IMR-90 (cell line): ENCODE measurements at regions not wholly inside any gene's neighbourhood (a gene's known extent, or its start where the extent isn't known, plus 50 kb on each side); places are given as distances from the start of the nearest gene placed in this dataset.

Experiments
- BHLHE40 ChIP-seq: fragments of 150-350 bp; IDR thresholded peaks from 2 replicates; pipeline ENCODE4 v1.6.1; 2016; ENCODE audit warnings: mild to moderate bottlenecking, low read depth, low read length
- CEBPB ChIP-seq: IDR thresholded peaks from 2 replicates; pipeline ENCODE4 v1.6.1; 2012; ENCODE audit warnings: low read depth, low read length, improper control_type of control experiment
- CHD1 ChIP-seq: IDR thresholded peaks from 2 replicates; pipeline ENCODE4 v1.6.1; 2012; ENCODE audit warnings: low read depth, low read length, improper control_type of control experiment
- ELK1 ChIP-seq: fragments of 150-350 bp; IDR thresholded peaks from 2 replicates; pipeline ENCODE4 v1.6.1; 2016; ENCODE audit warnings: low read depth, mild to moderate bottlenecking, low read length, moderate library complexity, borderline replicate concordance
- FOS ChIP-seq: fragments of 150-350 bp; IDR thresholded peaks from 2 replicates; pipeline ENCODE4 v1.6.1; 2016; ENCODE audit warnings: low read depth, low read length
- MAFK ChIP-seq: IDR thresholded peaks from 2 replicates; pipeline ENCODE4 v1.6.1; 2012; ENCODE audit warnings: low read depth, low read length, improper control_type of control experiment
- NFE2L2 ChIP-seq: fragments of 150-350 bp; IDR thresholded peaks from 2 replicates; pipeline ENCODE4 v1.6.1; 2016; ENCODE audit warnings: low read depth, mild to moderate bottlenecking, low read length
- POLR2A ChIP-seq: IDR thresholded peaks from 2 replicates; pipeline ENCODE4 v1.6.1; 2012; ENCODE audit warnings: mild to moderate bottlenecking, low read depth, low read length
- RAD21 ChIP-seq: IDR thresholded peaks from 2 replicates; pipeline ENCODE4 v1.6.1; 2012; ENCODE audit warnings: low read length, improper control_type of control experiment
- RCOR1 ChIP-seq: IDR thresholded peaks from 2 replicates; pipeline ENCODE4 v1.6.1; 2012; ENCODE audit warnings: mild to moderate bottlenecking, low read length, improper control_type of control experiment; ENCODE audit not compliant: insufficient replicate concordance
- RFX5 ChIP-seq: IDR thresholded peaks from 2 replicates; pipeline ENCODE4 v1.8.0; 2012; ENCODE audit warnings: low read depth, mild to moderate bottlenecking, low read length, moderate library complexity
- SMC3 ChIP-seq: fragments of 150-350 bp; IDR thresholded peaks from 2 replicates; pipeline ENCODE4 v1.6.1; 2016; ENCODE audit warnings: low read depth, mild to moderate bottlenecking, antibody characterized with exemption, low read length, moderate library complexity
- USF2 ChIP-seq: fragments of 150-350 bp; IDR thresholded peaks from 2 replicates; pipeline ENCODE4 v1.6.1; 2017; ENCODE audit warnings: mild to moderate bottlenecking, antibody characterized with exemption, low read length, low read depth
- TF ChIP-seq, protein P1 (sequence below): conservative IDR thresholded peaks from 2 replicates; pipeline ENCODE4 v1.5.1; 2012; ENCODE audit warnings: mild to moderate bottlenecking, low read depth, low read length, improper control_type of control experiment

DNA sequence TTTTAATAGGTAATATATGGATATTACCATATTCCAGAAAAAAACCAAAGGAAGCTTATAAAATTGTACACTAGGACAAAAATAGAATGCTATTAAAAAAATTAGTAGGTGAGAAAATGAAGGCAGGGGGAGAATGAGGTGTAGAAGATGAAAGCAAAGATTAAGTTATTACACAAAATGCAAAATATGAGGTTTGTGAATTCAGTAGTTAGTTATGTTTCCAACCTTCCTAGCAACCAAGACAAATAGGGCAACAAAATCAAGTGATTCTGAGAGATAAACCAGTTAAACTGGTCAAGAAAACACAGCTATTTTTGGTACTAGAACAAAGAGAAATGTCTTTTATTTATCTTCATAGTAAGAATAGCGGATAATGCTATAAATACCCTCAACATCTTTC, 300.0 kb upstream of the RASGEF1B start:
- TF ChIP-seq, protein P1, sequence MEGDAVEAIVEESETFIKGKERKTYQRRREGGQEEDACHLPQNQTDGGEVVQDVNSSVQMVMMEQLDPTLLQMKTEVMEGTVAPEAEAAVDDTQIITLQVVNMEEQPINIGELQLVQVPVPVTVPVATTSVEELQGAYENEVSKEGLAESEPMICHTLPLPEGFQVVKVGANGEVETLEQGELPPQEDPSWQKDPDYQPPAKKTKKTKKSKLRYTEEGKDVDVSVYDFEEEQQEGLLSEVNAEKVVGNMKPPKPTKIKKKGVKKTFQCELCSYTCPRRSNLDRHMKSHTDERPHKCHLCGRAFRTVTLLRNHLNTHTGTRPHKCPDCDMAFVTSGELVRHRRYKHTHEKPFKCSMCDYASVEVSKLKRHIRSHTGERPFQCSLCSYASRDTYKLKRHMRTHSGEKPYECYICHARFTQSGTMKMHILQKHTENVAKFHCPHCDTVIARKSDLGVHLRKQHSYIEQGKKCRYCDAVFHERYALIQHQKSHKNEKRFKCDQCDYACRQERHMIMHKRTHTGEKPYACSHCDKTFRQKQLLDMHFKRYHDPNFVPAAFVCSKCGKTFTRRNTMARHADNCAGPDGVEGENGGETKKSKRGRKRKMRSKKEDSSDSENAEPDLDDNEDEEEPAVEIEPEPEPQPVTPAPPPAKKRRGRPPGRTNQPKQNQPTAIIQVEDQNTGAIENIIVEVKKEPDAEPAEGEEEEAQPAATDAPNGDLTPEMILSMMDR: no peak
- TF ChIP-seq POLR2A (no peak), CEBPB (no peak), RAD21 (no peak), BHLHE40 (no peak), USF2 (no peak), MAFK (no peak), SMC3 (no peak), RCOR1 (no peak), RFX5 (no peak), CHD1 (no peak), FOS (no peak), NFE2L2 (no peak), ELK1 (no peak)
